ENCODE measurements at regions not wholly inside any gene's neighbourhood (a gene's known extent, or its start where the extent isn't known, plus 50 kb on each side); places are given as distances from the start of the nearest gene placed in this dataset.
"Not testable (repeated sequence)": the region's sequence is repeated elsewhere in the genome, so short reads cannot be mapped to it uniquely, and the experiment has no call there.

GRCh38 chr6:15922510-15923250 is 206.2 kb upstream of the MYLIP start:
- no peak for DNase-seq

DNA sequence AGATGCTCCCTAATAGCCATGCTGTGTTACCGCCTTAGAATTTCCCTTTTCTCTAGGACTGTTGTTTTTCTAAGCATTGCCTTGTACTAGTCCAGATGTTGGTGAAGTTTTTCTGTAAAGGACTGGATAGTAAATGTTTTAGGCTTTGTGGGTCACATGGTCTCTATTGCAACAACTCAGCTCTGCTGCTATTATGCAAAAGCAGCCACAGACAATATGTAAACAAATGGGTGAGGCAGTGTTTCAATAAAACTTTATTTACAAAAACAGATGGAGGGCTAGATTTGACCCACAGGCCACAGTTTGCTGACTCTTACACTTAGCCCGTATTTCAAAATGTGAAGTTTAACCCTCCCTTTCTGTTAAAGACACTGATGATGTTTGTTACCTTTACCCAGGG is 207.6 kb upstream of the MYLIP start:
- no peak for DNase-seq

- DNase-seq, result no peak
Observed at GRCh38 chr6:15916581-15916980, 212.3 kb upstream of the MYLIP start.

GRCh38 chr6:15915508-15916178 is 213.2 kb upstream of the MYLIP start:
- no peak for DNase-seq

DNA sequence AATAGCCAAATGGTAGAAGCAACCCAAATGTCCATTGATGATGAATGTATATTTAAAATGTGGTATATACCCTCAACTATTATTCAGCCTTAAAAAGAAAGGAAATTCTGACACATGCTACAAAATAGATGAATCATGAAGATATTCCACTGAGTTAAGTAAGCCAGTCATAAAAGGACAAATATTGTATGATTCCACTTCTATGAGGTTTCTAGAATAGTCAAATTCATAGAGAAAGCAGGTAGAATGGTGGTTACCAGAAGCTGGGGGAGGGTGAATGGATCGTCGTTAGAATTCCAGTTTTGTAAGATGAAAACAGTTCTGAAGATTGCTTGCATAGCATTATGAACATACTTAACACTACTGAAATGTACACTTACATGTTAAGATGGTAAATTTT is 214.3 kb upstream of the MYLIP start:
- no peak for DNase-seq

DNA sequence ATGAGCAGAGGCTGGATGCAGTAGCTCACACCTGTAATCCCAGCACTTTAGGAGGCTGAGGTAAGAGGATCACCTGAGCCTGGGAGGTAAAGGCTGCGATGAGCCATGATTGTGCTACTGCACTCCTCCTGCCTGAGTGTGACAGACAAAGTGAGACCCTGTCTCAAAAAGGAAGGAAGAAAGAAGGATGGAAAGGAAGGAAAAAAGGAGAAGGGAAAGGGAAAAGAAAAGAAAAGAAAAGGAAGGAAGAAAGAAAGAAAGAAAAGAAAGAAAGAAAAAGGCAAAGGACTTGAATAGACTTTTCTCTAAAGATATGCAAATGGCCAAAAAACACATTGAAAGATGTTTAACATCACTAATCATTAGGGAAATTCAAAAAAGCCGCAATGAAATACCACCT is 215.3 kb upstream of the MYLIP start:
- DNase-seq, result no peak

GRCh38 chr6:15912505-15913400 is 216.1 kb upstream of the MYLIP start:
- no peak for DNase-seq

GRCh38 chr6:15911753-15912504 is 217.0 kb upstream of the MYLIP start:
- DNase-seq, result no peak

DNA sequence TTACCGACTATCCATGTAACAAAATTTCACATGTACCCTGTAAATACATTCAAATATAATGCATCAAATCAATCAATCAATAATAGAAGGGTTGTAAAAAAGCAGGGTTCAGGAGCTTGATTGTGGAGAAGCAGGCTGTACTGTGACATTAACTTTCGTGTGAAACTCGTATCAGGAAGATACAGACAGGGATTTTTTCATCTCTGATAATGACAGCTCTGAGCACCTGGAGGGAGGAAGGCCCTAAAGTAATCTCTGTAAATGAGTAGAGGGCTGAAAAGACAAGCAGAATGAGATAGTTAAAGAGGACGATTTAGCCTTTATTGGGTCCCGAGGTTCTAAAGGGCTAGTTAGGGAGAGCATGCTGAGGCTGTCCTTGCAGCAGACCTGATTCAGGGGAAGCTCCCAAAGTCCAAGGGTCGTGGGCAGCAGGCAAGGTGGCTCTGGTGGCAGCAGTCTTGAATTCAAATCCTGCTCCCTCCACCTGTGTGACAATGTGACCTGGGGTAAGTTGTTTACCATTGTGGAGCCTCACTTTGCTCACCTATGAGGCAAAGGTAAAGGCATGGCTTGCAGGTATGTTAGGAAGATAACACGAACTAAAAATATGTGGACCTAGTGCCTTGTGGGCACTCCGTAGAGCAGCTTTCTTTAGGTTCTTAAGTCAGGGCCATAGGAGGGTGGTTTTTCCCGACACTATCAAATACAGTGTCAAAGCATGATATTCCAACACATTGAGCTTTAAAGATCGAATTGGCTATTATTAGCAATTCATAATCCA is 219.4 kb upstream of the MYLIP start:
- DNase-seq, result no peak

GRCh38 chr6:15908871-15909270 is 220.0 kb upstream of the MYLIP start:
- DNase-seq, result no peak

- DNase-seq, result no peak
Observed at GRCh38 chr6:15907914-15908518, 220.9 kb upstream of the MYLIP start.

DNA sequence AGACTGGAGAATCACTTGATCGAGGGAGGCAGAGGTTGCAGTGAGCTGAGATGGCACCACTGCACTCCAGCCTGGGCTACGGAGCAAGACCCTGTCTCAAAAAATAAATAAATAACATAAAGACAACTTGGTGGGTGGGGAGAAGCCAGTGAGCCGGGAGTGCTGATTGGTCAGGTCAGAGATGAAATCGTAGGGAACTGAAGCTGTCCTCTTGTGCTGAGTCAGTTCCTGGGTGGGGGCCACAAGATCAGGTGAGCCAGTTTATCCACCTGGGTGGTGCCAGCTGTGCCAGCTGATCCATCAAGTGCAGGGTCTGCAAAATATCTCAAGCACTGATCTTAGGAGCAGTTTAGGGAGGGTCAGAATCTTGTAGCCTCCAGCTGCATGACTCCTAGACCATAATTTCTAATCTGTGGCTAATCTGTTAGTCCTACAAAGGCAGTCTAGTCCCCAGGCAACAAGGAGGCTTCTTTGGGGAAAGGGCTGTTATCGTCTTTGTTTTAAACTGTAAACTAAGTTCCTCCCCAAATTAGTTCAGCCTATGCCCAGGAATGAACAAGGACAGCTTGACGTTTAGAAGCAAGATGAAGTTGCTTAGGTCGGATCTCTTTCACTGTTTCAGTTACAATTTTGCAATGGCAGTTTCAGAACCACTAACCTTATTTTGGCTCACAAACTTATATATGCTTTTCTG is 221.5 kb upstream of the MYLIP start:
- DNase-seq, result not testable (repeated sequence)

DNA sequence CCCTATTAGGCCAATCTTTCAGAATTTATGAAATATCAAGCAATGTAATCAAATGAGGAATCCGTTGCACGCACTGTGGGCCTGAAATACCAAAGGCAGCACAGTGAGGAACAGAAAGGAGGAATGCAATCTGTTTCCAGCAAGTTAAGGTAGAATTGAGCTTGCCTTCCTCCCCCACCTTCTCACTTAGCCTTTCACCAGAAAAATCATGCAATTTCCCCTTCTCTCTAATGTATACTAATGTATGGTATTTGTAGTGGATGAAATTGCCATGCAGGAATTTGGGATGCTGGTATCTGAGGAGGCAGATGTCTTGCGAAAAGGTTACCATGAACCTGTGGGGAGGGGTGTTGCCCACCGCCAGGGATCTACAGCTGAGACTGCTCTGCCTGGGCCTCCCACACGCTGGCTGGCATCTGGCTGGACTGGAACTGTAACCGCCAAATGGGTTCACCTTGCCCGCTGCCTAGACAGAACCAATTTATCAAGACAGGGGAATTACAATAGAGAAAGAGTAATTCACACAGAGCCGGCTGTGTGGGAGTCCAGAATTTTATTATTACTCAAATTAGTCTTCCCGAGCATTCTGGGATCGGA is 222.4 kb upstream of the MYLIP start:
- no peak for DNase-seq

- no peak for DNase-seq
Observed at GRCh38 chr6:15905488-15906419, 223.1 kb upstream of the MYLIP start.

DNA sequence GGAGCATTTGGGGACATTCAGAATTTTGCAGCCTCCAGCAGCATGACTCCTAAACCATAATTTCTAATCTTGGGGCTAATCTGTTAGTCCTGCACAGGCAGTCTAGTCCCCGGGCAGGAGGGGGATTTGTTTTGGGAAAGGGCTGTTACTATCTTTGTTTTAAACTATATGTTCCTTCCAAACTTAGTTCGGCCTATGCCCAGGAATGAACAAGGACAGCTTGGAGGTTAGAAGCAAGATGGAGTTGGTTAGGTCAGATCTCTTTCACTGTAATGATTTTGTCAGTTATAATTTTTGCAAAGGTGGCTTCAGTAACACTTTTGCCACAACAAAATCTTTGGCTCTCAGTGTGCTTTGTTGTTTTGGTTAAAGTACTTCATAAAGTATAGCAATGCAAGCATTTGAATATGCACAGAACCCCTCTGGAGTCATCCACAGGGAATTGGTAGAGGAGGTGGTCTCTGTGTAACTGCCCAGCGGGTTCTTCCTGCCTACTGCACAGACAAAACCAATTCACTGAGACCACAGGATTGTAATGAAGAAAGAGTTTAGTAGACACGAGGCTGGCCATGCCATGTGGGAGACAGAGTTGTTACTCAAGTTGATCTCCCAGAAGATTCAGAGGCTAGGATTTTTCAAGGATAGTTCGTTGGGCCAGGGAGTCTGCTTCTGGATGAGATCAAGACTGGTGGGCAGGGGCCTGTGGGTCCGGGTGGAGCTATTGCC is 224.1 kb upstream of the MYLIP start:
- no peak for DNase-seq

DNA sequence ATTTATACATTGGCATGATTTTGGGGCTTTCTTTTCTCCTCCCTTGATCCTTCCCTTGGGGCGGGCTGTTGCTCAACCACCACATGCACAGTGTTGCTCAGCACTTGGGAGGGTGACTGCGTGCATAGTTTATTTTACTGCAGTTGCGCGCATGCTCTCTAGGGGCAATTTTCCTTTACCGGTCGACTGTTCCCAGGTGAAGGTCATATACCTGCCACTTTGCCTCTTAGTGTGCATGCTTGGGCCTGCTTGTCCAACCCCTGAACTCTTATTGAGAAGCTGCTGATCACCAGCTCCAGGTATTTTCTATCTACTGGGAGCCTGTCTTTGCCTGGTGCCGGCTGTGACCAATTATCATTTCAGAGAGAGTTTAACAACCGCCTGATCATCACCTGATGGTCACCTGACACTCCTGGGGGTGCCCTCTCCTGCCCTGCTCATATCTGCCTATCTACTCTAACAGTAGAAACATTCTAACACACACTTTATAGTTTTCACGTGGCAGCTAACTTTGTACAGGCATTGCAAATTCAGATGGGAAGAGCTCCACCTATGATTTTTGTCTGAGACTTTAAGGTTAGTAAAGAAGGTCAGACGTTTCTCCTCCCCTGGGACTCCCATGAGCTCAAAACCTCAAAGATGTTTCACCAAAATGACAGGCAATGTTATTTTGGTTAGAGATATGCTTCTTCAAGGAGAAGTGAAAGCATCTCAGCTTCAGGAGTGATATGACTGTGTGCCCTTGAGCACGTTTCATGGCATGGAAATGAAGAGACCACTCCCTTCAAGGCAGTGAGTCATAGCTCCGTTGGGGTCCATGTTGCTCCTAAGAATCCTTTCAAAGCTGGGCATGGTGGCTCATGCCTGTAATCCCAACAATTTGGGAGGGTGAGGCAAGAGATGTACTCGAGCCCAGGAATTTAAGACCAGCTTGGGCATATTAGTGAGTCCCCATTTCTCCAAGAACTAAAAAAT is 227.5 kb upstream of the MYLIP start:
- no peak for DNase-seq

DNA sequence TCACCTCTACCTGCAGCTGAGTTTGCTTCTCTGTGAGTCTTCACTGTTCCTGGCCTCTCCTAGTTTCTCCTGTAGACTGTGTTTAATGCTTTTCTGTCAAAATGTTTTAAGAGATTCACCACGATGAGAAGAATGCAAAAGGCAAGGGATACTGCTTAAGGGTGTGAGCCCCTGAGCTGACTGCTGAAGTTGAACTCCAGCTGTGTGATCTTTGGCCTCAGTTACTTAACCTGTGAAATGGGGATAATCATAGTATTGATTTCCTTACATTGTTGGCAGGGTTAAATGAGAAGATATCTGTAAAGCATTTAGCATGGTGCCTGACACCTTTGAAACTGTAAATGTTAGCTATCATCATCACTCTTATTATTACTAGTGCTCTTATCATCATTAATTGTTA is 230.2 kb upstream of the MYLIP start:
- no peak for DNase-seq
